VCaP (cell line): ENCODE measurements at regions not wholly inside any gene's neighbourhood (a gene's known extent, or its start where the extent isn't known, plus 50 kb on each side); places are given as distances from the start of the nearest gene placed in this dataset.

Experiments
- H3K27ac ChIP-seq: fragments of 450-650 bp; 2 replicates; pipeline ENCODE4 v1.5.1; 2017
- CTCF ChIP-seq: fragments of 450-650 bp; conservative IDR thresholded peaks from 2 replicates; pipeline ENCODE4 v1.5.1; 2017; ENCODE audit warnings: mild to moderate bottlenecking, moderate library complexity

- TF ChIP-seq CTCF: no peak
- H3K27ac ChIP-seq: no peak overlapping the region
Measured at GRCh38 chr4:178958725-178959440, 1516.6 kb upstream of the AGA start.

DNA sequence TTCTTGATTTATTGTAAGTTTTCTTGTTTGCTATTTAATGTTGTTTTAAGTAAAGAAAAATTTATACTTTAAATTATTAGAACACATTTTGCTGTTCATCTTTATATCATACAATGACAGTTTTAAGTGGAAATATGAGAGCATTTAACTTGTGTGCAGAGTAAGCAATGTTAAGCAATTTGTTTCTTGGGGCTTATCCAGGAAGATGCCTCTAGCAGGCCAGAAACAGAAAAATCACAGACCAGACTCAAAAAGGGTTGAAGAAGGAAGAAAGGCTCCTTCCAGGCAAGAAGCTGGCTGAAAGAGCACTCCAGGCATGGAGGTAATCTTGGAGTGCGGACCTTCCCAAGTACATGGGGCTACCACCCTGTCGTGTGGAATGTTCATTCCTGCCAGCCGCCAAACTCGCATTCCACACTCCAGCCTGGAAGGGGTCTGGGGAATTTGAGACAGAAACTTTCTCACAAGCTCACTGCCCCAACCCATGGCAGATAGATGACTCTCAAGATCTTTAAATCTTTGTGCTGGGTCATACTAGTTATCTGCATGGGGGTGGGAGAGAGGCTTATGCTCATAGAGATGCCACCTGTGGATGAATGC, 1521.3 kb upstream of the AGA start:
- no peak for TF ChIP-seq CTCF
- H3K27ac ChIP-seq: no peak overlapping the region

GRCh38 chr4:178966644-178967043, 1524.4 kb upstream of the AGA start:
- no peak overlapping the region for H3K27ac ChIP-seq
- TF ChIP-seq CTCF: no peak

DNA sequence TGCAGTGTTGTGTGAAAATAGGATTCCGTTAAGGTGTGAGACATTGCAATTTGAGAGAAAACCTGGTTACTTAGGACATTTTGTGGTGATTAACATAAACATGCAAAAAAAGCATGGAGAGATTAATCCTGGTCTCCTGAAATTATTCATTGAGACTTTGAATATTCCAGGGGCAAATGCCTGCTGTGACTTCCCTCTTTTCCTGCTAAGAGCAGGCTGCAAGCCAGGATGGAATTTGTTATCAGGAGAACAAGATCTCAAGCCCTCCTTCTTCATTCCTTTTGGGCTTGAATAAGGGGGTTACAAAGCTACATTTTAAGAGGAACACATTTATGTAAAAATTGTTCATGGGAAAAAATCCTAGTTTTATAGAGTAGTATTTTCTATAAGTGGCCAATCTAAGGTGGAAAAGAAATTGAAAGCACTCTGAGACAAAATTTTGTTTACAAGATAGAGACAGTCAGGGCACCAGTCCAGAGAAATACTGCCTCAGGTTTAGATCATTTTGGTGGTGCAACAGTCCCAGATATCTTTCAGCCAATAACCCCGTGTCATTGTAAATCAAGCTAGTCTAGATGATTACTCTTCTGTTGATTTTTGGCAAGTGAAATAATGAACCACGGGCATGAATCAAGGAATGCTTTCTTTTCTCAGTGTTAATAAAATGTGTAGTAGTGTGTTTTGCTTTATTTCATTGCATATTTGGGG, 1528.3 kb upstream of the AGA start:
- TF ChIP-seq CTCF: no peak
- no peak overlapping the region for H3K27ac ChIP-seq

DNA sequence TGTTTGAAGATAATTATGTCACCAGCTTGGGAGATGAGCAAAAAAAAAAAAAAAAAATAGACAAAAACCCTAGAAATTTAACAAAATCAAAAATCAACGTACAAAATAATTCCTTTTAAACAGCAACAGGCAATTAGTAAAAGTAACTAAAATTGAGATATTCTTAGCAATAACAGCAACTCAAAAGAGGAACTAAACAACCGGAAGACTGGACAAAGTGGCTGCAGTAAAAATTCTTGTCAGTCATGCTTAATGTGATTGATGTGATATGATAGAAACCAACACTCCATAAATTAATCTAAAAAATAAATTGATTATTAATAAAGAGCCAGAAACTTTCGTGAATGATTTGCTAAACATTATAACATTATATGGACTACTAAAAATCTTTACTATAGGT, 1534.6 kb upstream of the AGA start:
- no peak for TF ChIP-seq CTCF
- H3K27ac ChIP-seq: no peak overlapping the region

DNA sequence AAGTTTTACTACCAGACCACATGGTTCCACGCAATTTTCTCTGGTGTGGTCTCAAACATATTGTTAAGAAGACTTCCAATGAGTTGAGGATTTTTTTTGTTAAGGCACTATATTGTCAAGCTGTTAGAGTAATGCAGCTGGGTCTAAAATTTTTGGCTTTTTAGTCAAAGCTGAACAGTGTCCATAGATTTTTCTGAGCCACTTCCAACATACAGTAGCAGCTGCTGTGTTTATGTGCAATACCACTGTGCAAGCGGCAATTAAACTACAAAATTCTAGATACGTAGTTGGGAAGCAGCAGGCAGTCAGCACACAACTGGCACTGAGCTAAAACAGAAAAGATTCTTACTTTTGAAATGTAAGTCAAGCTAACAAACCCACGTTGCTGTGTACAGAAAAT, 1551.1 kb upstream of the AGA start:
- no peak overlapping the region for H3K27ac ChIP-seq
- no peak for TF ChIP-seq CTCF

- no peak overlapping the region for H3K27ac ChIP-seq
- TF ChIP-seq CTCF: no peak
Measured at GRCh38 chr4:179001918-179002317, 1559.7 kb upstream of the AGA start.
